ENCODE measurements at regions not wholly inside any gene's neighbourhood (a gene's known extent, or its start where the extent isn't known, plus 50 kb on each side); places are given as distances from the start of the nearest gene placed in this dataset.

GRCh38 chr4:54525602-54526001, 132.2 kb upstream of the KIT start:
- TF ChIP-seq ZFP3 (CRISPR knock-in tag; IDR thresholded peaks at IDR 0.05), result peak; percentile 51; the same call in 1 of the 2 replicates
- TF ChIP-seq CSDC2 (CRISPR knock-in tag; IDR thresholded peaks at IDR 0.05), result peak; percentile 67; the same call in 1 of the 2 replicates
- TF ChIP-seq PATZ1 (CRISPR knock-in tag; IDR thresholded peaks at IDR 0.05; ENCODE audit: borderline replicate concordance), result 0 out of 2 replicates have a peak, but pooled peaks have one; percentile 52
- TF ChIP-seq POU6F1 (CRISPR knock-in tag; IDR thresholded peaks at IDR 0.05; ENCODE audit: borderline replicate concordance, low read depth), result peak; percentile 71; the same call in 1 of the 2 replicates
- TF ChIP-seq ZC3H10 (CRISPR knock-in tag; IDR thresholded peaks at IDR 0.05), result no peak
- TF ChIP-seq ZNF565 (CRISPR knock-in tag; conservative IDR thresholded peaks at IDR 0.05; ENCODE audit: low read depth), result no peak
- no peak for TF ChIP-seq ZNF70 (CRISPR knock-in tag; IDR thresholded peaks at IDR 0.05)
- TF ChIP-seq TCF4 (CRISPR knock-in tag; IDR thresholded peaks at IDR 0.05; ENCODE audit: borderline replicate concordance), result no peak
- TF ChIP-seq ZNF8 (CRISPR knock-in tag; IDR thresholded peaks at IDR 0.05), result peak; percentile 7; the same call in 1 of the 2 replicates
- TF ChIP-seq RARB (CRISPR knock-in tag; IDR thresholded peaks at IDR 0.05), result no peak

Data from SK-N-SH treated with all-trans-retinoic acid at 6 μM for 48 hours (cell line).